ENCODE measurements at regions not wholly inside any gene's neighbourhood (a gene's known extent, or its start where the extent isn't known, plus 50 kb on each side); places are given as distances from the start of the nearest gene placed in this dataset.

DNA sequence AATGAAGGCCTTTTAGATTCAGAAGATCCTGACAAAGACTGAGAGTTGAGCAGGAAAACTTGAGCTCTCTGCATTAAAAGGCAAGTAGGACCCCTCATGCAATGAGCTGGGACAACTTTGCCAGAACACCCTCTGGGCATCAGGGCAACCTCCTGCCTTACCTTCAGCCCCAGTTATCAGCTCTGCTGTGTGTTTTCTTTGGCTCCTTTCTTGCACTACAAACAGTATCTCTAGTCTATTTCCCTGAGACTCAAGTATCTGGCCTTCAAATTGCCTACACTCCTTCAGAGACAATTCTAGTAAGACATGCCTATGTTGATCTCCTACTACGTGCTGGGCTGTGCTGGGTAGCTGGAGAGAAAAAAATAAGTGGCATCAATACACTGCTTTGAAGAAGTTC is 192.2 kb downstream of the MID1IP1 start:
- no peak overlapping the region for H3K4me3 ChIP-seq (ENCODE audit: low read length in 3 of 3)
- no peak overlapping the region for H3K27ac ChIP-seq (ENCODE audit: low read depth, low read length)
- peaks cover 0 to 3% (median 0%) of the 10 kb centered on the region in 3 donors for H3K27me3 ChIP-seq (ENCODE audit: control insufficient read depth in 3 of 3, insufficient read depth in 3 of 3, low read length in 3 of 3)
- no peaks in the 10 kb centered on the region for H3K9me3 ChIP-seq (ENCODE audit: control insufficient read depth in 3 of 3, low read length in 3 of 3)
- H3K9ac ChIP-seq (ENCODE audit: low read depth in 1 of 3, low read length in 3 of 3) = no peak overlapping the region
- no peaks in the 10 kb centered on the region for H3K4me1 ChIP-seq (ENCODE audit: control insufficient read depth in 3 of 3, insufficient read depth in 3 of 3, low read length in 3 of 3)
- H3K36me3 ChIP-seq (ENCODE audit: control insufficient read depth in 3 of 3, insufficient read depth in 3 of 3, low read length in 3 of 3) = no peaks in the 10 kb centered on the region

DNA sequence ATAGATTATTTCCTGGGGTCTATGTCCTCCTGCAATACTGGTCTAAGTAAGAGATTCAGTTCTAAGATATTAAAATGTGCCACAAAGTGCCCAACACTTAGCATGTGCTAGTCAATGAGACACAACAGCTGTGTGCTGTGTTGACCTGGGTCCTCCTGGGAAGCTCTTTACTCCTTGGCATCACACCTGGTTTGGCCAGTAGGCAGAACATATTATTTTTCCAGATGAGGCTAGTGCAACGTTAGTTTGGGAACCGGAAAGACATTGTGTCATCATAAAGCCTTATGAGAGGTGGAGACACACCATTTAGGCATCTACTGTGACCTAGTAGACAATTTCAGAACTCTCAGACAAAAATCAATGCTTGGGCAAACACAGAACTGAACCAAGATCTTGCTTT is 197.8 kb downstream of the MID1IP1 start:
- Histone ChIP-seq H3K36me3 (ENCODE audit: control insufficient read depth in 3 of 3, insufficient read depth in 3 of 3, low read length in 3 of 3) (no peaks in the 10 kb centered on the region), H3K9me3 (ENCODE audit: control insufficient read depth in 3 of 3, low read length in 3 of 3) (no peaks in the 10 kb centered on the region), H3K27me3 (ENCODE audit: control insufficient read depth in 3 of 3, insufficient read depth in 3 of 3, low read length in 3 of 3) (no peaks in the 10 kb centered on the region), H3K4me1 (ENCODE audit: control insufficient read depth in 3 of 3, insufficient read depth in 3 of 3, low read length in 3 of 3) (peaks cover 0 to 6% (median 3%) of the 10 kb centered on the region in 3 donors), H3K9ac (ENCODE audit: low read depth in 1 of 3, low read length in 3 of 3) (no peak overlapping the region), H3K4me3 (ENCODE audit: low read length in 3 of 3) (no peak overlapping the region), H3K27ac (ENCODE audit: low read depth, low read length) (no peak overlapping the region)

DNA sequence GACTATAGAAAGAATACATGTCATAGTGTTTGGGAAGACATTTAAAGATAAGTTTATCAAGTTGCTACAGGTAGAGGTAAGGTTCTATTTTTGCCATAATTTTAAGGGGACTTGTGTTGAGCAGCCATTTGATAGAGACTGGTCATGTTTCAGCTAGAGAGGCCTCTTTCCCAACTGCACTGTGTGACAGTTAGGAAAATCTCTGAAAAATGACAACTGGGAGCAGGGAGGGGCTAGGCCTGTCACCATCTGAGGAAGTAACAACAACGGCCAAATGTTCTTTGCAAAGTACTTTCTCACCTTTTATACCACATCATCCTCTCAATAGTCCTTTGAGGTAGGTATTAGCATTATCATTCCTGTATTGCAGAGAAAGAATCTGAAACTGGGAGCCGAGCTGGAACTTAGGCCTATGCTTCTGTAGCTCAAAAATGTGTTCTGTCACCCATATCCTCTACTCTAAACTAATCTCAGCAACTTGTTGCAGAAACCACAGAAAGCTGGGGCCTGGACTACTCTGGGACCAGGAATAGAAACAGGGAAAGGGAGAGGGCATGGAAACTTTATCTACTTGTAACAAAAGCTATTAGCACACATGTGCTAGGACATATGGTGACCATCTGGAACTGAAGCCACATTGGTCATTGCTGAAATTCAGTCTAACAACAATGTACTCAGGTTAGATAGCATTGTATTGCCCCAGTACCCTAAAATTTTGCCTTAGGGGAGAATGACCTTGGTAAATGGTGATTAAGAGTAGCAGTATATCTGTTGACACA is 198.9 kb downstream of the MID1IP1 start:
- H3K4me1 ChIP-seq (ENCODE audit: control insufficient read depth in 3 of 3, insufficient read depth in 3 of 3, low read length in 3 of 3) = peaks cover 0 to 6% (median 3%) of the 10 kb centered on the region in 3 donors
- no peaks in the 10 kb centered on the region for H3K9me3 ChIP-seq (ENCODE audit: control insufficient read depth in 3 of 3, low read length in 3 of 3)
- no peak overlapping the region for H3K9ac ChIP-seq (ENCODE audit: low read depth in 1 of 3, low read length in 3 of 3)
- no peak overlapping the region for H3K27ac ChIP-seq (ENCODE audit: low read depth, low read length)
- H3K27me3 ChIP-seq (ENCODE audit: control insufficient read depth in 3 of 3, insufficient read depth in 3 of 3, low read length in 3 of 3) = no peaks in the 10 kb centered on the region
- no peaks in the 10 kb centered on the region for H3K36me3 ChIP-seq (ENCODE audit: control insufficient read depth in 3 of 3, insufficient read depth in 3 of 3, low read length in 3 of 3)
- no peak overlapping the region for H3K4me3 ChIP-seq (ENCODE audit: low read length in 3 of 3)

DNA sequence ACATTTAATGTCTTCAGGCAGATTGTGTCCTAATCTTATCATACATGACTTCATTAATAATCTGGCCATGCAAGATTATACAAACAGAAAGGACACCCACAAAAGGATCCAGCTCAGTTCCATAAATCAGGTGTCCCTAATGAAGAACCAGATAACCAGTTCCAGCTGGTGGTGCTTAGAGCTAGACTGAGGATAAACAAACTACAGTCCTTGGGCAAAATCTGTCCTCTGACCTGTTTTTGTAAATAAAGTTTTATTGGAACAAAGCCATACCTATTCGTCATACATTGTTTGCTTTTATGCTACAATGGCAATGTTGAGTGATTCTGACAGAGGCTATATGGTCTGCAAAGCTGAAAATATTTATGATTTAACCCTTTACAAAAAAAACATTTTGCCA is 199.5 kb downstream of the MID1IP1 start:
- no peaks in the 10 kb centered on the region for H3K36me3 ChIP-seq (ENCODE audit: control insufficient read depth in 3 of 3, insufficient read depth in 3 of 3, low read length in 3 of 3)
- H3K27me3 ChIP-seq (ENCODE audit: control insufficient read depth in 3 of 3, insufficient read depth in 3 of 3, low read length in 3 of 3) = no peaks in the 10 kb centered on the region
- no peaks in the 10 kb centered on the region for H3K9me3 ChIP-seq (ENCODE audit: control insufficient read depth in 3 of 3, low read length in 3 of 3)
- peaks cover 0 to 6% (median 3%) of the 10 kb centered on the region in 3 donors for H3K4me1 ChIP-seq (ENCODE audit: control insufficient read depth in 3 of 3, insufficient read depth in 3 of 3, low read length in 3 of 3)
- no peak overlapping the region for H3K27ac ChIP-seq (ENCODE audit: low read depth, low read length)
- no peak overlapping the region for H3K4me3 ChIP-seq (ENCODE audit: low read length in 3 of 3)
- H3K9ac ChIP-seq (ENCODE audit: low read depth in 1 of 3, low read length in 3 of 3) = no peak overlapping the region

DNA sequence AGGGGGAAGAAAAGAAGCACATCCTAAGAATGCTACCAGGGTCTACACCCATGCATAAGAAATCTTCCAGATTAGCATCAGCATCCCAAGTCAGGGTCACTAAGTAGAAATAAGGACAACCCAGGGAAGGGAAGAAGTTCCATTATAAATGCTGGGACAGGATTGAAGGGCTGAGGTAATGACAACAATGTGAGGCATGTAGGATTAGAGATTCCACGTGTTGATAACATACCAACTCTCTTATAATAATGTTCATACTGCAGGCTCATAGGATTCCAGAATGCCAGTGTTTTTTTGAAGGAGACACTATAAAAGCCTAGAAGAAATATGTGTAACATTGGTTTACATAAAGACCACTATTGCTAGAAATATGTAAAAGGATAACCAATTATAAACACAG is 201.2 kb downstream of the MID1IP1 start:
- Histone ChIP-seq H3K27ac (ENCODE audit: low read depth, low read length) (no peak overlapping the region), H3K27me3 (ENCODE audit: control insufficient read depth in 3 of 3, insufficient read depth in 3 of 3, low read length in 3 of 3) (no peaks in the 10 kb centered on the region), H3K36me3 (ENCODE audit: control insufficient read depth in 3 of 3, insufficient read depth in 3 of 3, low read length in 3 of 3) (no peaks in the 10 kb centered on the region), H3K9me3 (ENCODE audit: control insufficient read depth in 3 of 3, low read length in 3 of 3) (no peaks in the 10 kb centered on the region), H3K9ac (ENCODE audit: low read depth in 1 of 3, low read length in 3 of 3) (no peak overlapping the region), H3K4me1 (ENCODE audit: control insufficient read depth in 3 of 3, insufficient read depth in 3 of 3, low read length in 3 of 3) (peaks cover 0 to 6% (median 3%) of the 10 kb centered on the region in 3 donors), H3K4me3 (ENCODE audit: low read length in 3 of 3) (no peak overlapping the region)

DNA sequence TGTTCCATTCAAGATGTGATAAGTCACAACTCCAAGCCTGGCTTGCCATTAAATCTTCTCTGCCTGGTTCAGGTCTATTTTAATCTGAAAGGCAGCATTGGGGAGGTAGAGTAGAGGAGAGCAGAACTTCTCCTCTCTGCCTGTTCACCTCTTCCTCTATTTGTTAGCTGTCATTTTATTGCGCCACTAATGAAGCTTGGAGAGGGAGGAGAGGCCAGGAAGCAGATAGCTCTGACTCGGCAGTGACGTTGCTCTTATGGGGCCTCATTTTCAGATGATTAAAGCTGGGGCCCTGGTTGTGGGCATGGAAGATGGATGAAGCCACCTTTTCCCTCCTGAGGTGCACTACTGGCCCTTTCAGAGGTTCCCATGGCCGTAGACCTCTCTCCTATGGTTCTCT is 207.3 kb downstream of the MID1IP1 start:
- Histone ChIP-seq H3K9ac (ENCODE audit: low read depth in 1 of 3, low read length in 3 of 3) (no peak overlapping the region), H3K9me3 (ENCODE audit: control insufficient read depth in 3 of 3, low read length in 3 of 3) (no peaks in the 10 kb centered on the region), H3K4me1 (ENCODE audit: control insufficient read depth in 3 of 3, insufficient read depth in 3 of 3, low read length in 3 of 3) (peaks cover 0 to 5% (median 0%) of the 10 kb centered on the region in 3 donors), H3K4me3 (ENCODE audit: low read length in 3 of 3) (no peak overlapping the region), H3K27ac (ENCODE audit: low read depth, low read length) (no peak overlapping the region), H3K27me3 (ENCODE audit: control insufficient read depth in 3 of 3, insufficient read depth in 3 of 3, low read length in 3 of 3) (no peaks in the 10 kb centered on the region), H3K36me3 (ENCODE audit: control insufficient read depth in 3 of 3, insufficient read depth in 3 of 3, low read length in 3 of 3) (no peaks in the 10 kb centered on the region)

DNA sequence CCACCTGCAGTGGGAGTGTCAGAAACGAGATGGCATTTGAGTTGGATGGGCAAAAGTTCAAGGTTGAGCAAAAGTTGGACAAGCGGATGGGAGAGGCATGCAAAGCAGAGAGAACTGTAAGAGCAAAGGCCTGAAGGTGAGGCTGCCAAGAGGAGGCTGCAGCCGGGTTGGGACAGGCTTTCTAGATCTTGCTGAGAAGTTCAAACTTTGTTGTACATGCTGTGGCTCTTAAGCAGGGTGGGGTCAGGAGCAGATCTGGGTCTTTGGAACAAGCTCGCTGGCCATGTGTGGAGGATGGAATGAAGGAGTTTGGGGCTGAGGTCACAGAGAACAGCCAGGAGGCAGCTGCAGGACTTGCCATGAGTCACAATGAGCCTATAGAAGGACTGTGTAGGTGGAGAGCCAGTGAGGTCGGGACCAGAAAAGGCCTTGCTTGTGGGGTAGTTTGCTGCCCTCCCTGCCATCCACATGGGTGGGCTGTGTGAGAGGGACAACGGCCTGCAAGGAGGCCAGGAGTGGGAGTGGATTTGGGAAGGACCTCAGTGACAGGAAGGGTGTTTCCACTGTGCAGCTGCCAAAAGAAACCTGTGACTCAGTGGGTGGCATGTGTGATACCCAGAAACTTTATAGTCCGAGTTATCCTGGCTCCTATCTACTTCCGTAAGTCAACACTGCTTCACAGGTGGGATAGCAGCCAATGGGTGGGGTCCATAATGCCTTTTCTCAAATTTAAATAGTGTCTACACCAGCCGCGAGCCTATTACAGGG is 210.4 kb downstream of the MID1IP1 start:
- H3K9ac ChIP-seq (ENCODE audit: low read depth in 1 of 3, low read length in 3 of 3) = no peak overlapping the region
- no peaks in the 10 kb centered on the region for H3K27me3 ChIP-seq (ENCODE audit: control insufficient read depth in 3 of 3, insufficient read depth in 3 of 3, low read length in 3 of 3)
- peaks cover 0 to 5% (median 0%) of the 10 kb centered on the region in 3 donors for H3K4me1 ChIP-seq (ENCODE audit: control insufficient read depth in 3 of 3, insufficient read depth in 3 of 3, low read length in 3 of 3)
- H3K9me3 ChIP-seq (ENCODE audit: control insufficient read depth in 3 of 3, low read length in 3 of 3) = no peaks in the 10 kb centered on the region
- H3K36me3 ChIP-seq (ENCODE audit: control insufficient read depth in 3 of 3, insufficient read depth in 3 of 3, low read length in 3 of 3) = no peaks in the 10 kb centered on the region
- no peak overlapping the region for H3K27ac ChIP-seq (ENCODE audit: low read depth, low read length)
- H3K4me3 ChIP-seq (ENCODE audit: low read length in 3 of 3) = no peak overlapping the region

DNA sequence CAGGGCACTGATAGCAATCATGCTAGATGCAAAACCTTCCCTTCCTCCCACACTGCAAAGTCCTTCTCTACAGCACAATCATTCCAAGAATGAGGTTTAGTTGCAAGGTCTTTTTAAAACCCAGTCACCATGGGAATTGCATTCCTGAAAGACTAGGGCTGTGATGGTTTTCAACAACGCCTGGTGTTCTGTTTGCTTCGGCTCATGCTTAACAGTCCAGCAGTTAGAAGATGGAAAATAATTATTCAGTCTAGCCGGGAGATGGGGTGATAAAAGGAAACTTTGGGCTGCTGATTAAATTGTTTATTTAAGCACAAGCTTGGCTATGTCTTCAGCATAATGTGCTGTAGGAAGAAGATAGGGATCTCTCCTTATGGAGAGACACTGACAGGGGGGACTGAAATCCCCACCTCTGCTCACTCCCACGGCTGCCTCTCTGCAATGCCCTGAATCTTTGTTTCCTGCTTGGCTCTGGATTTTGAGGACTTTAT is 211.4 kb downstream of the MID1IP1 start:
- no peak overlapping the region for H3K27ac ChIP-seq (ENCODE audit: low read depth, low read length)
- H3K4me1 ChIP-seq (ENCODE audit: control insufficient read depth in 3 of 3, insufficient read depth in 3 of 3, low read length in 3 of 3) = peaks cover 0 to 5% (median 0%) of the 10 kb centered on the region in 3 donors
- no peaks in the 10 kb centered on the region for H3K9me3 ChIP-seq (ENCODE audit: control insufficient read depth in 3 of 3, low read length in 3 of 3)

DNA sequence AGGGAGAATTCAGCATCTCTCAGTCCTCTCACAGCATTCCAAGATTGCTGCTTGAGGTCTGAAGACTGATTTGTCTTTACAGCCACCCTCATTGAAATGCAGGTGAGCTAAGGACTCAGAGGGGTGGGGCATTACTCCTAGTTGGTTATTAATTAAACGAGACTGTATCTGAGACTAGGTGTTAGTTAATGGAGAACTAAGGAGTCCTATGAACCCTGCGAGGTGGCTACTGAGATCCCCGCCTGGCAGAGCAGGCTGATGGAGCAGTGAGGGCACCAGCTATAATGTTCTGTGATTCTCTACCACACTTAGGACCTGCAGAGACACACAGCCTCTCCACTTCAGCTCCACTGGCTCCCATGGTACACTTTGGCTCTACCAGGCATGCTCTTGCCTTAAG is 215.3 kb downstream of the MID1IP1 start:
- no peaks in the 10 kb centered on the region for H3K36me3 ChIP-seq (ENCODE audit: control insufficient read depth in 3 of 3, insufficient read depth in 3 of 3, low read length in 3 of 3)
- no peaks in the 10 kb centered on the region for H3K9me3 ChIP-seq (ENCODE audit: control insufficient read depth in 3 of 3, low read length in 3 of 3)
- H3K27ac ChIP-seq (ENCODE audit: low read depth, low read length) = no peak overlapping the region
- no peak overlapping the region for H3K9ac ChIP-seq (ENCODE audit: low read depth in 1 of 3, low read length in 3 of 3)
- H3K4me3 ChIP-seq (ENCODE audit: low read length in 3 of 3) = no peak overlapping the region
- H3K27me3 ChIP-seq (ENCODE audit: control insufficient read depth in 3 of 3, insufficient read depth in 3 of 3, low read length in 3 of 3) = no peaks in the 10 kb centered on the region
- peaks cover 0 to 3% (median 0%) of the 10 kb centered on the region in 3 donors for H3K4me1 ChIP-seq (ENCODE audit: control insufficient read depth in 3 of 3, insufficient read depth in 3 of 3, low read length in 3 of 3)

More for the DNA sequence above, 211.4 kb downstream of the MID1IP1 start:
- H3K4me3 ChIP-seq (ENCODE audit: low read length in 3 of 3) = no peak overlapping the region
- H3K9ac ChIP-seq (ENCODE audit: low read depth in 1 of 3, low read length in 3 of 3) = no peak overlapping the region
- H3K27me3 ChIP-seq (ENCODE audit: control insufficient read depth in 3 of 3, insufficient read depth in 3 of 3, low read length in 3 of 3) = no peaks in the 10 kb centered on the region
- no peaks in the 10 kb centered on the region for H3K36me3 ChIP-seq (ENCODE audit: control insufficient read depth in 3 of 3, insufficient read depth in 3 of 3, low read length in 3 of 3)

DNA sequence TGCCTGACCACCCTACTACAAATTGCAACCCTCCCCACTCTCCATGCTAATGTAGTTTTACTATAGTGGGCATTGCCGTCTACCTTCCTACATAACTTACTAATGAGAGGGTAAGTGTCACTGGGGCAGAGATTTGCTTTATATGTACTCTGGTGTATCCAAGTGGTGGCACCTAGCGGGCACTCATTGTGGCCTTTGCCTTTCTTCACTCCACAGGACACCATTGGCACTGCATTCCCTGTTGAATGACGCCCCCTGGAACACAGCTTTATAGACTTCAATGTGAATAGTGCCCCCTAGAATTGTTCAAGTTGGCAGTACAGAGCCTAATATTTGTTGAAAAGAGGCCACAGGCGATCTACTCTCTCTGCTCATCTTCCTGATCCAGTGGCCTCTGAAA is 215.8 kb downstream of the MID1IP1 start:
- H3K36me3 ChIP-seq (ENCODE audit: control insufficient read depth in 3 of 3, insufficient read depth in 3 of 3, low read length in 3 of 3) = no peaks in the 10 kb centered on the region
- peaks cover 0 to 3% (median 0%) of the 10 kb centered on the region in 3 donors for H3K4me1 ChIP-seq (ENCODE audit: control insufficient read depth in 3 of 3, insufficient read depth in 3 of 3, low read length in 3 of 3)
- no peak overlapping the region for H3K9ac ChIP-seq (ENCODE audit: low read depth in 1 of 3, low read length in 3 of 3)
- no peaks in the 10 kb centered on the region for H3K9me3 ChIP-seq (ENCODE audit: control insufficient read depth in 3 of 3, low read length in 3 of 3)
- H3K27me3 ChIP-seq (ENCODE audit: control insufficient read depth in 3 of 3, insufficient read depth in 3 of 3, low read length in 3 of 3) = no peaks in the 10 kb centered on the region
- H3K27ac ChIP-seq (ENCODE audit: low read depth, low read length) = no peak overlapping the region
- H3K4me3 ChIP-seq (ENCODE audit: low read length in 3 of 3) = no peak overlapping the region

Data from skeletal muscle tissue (tissue), 3 donors.